HS-27A (cell line): ENCODE measurements at regions not wholly inside any gene's neighbourhood (a gene's known extent, or its start where the extent isn't known, plus 50 kb on each side); places are given as distances from the start of the nearest gene placed in this dataset.

Experiments used
- DNase-seq: peaks from one replicate; pipeline ENCODE4 v3.0.0-alpha.2; 2012; ENCODE audit warnings: low read depth, missing footprints

DNA sequence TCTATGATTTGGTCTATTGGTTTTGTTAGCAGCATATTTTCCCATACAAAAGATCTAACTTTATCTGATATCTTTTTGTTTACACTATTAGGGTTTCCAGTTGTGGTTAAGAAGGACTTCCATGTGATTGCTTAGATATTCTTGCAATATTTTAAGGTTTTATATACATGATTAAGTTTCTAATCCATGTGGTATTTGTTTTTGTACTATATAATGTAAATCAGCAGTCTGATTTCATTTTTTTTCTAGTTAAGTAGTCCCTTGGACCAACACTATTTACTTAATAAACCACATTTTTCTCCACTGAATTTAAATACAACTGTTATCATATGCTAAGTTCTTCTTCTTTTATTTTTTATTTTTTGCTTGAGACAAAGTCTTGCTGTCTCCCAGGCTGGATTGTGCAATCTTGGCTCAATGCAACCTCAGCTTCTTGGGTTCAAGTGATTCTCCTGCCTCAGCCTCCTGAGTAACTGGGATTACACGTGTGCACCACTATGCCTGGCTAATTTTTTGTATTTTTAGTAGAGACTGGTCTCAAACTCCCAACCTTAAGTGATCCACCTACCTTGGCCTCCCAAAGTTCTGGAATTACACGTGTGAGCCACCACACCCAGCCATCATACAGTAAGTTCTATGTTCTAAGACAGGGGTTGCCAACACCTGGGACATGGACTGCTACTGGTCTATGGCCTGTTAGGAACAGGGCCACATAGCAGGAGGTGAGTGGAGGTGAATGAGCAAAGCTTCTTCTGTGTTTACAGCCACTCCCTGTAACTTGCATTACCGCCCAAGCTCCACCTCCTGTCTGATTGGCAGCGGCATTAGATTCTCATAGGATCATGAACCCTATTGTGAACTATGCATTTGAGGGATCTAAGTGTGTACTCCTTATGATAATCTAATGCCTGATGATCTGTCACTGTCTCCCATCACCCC is 58.5 kb upstream of the RAB27B start:
- DNase-seq, result no peak

DNA sequence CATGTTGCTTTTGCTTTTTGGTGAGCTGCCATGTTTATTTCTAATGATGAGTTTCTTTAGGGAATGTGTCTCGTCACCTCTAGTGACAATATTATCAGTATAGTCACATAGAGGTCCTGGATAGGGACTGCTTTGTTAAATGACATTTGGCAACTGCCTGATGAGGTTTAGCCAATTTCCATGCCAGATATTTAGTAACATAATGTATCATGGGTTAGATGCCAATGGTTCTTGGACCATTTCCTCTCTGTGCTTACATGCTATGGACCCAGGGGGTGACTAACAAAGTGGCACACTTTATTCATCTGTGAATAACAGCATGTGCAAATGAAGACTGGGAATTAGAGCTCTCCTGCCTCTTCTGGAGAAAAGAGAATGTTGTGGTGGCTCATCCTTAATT is 56.2 kb upstream of the RAB27B start:
- no peak for DNase-seq

GRCh38 chr18:54774423-54774822 is 53.9 kb upstream of the RAB27B start:
- DNase-seq, result no peak

- DNase-seq, result no peak
Observed at GRCh38 chr18:54774981-54775665, 53.2 kb upstream of the RAB27B start.

DNA sequence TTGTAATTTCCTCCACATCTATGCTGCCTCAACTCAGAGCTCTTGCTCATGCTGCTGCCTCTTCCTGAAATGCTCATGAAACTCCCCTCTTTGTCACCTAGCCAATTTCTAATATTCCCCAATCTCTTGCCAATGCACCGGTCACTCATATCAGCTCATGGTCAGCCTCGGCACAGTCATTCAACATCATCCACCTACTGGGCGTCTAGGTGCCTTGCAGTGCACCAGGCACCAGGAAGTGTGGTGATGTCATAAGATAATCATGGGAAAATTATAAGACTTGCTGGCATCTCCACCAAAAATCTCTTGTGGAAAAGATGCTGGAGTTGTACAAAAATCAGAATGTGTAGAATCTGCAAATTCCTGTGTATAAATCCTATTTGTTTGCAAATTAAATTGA is 52.6 kb upstream of the RAB27B start:
- DNase-seq, result peak; percentile 46

- DNase-seq, result peak; percentile 91
Observed at GRCh38 chr18:54776282-54776977, 51.8 kb upstream of the RAB27B start.

DNA sequence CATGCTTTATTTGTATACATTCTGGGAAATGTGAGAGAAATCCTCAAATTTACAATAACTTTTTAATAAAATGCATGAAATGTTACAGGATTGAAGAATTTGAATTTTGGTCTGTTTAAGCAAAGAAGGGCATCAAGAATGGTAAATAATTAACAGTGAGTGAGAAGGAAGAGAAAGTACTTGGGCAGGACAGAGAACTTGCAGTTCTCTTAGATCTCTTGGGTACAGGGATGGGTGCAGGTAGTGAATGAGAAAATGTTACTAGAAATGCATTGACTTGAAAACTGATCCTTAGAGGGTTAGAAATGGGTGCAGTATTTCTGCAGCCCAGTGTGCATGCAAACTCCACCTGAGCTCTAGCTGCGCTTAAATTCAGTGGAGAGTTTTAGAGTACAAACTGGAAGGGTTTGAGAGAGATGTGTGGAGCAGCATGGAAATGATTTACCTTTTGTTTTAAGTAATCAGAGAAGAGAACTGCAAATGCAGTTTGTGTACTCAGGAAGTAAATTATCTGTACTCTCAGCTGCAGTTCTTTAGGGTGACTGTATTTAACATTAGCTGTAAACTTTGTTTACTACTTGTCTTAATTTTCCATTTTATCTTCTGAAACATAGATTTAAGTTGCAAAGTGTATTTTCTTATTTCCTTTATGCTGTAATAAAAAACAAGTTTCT is 51.0 kb upstream of the RAB27B start:
- DNase-seq, result no peak

DNA sequence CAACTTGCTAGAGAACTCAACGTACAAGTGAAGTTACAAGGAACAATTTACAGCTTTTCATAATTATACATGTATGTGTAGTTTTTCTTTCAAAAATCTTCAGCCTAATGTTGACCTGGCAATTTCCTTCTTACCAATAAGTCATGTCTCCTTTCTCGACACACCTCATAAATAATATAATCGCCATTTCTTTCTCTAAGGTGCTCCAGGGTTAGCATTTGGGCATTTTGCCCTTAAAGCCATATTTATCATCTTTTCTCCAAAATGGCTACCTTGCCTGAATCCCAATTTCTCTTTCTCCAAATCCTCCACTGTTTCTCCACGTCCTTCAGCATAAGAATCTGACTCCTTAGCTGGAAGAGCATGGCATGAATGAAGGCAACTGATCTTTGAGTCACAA is 50.3 kb upstream of the RAB27B start:
- DNase-seq, result no peak
